Lung (tissue), 11 donors: ENCODE measurements at regions not wholly inside any gene's neighbourhood (a gene's known extent, or its start where the extent isn't known, plus 50 kb on each side); places are given as distances from the start of the nearest gene placed in this dataset.
A peak's percentile ranks its signal among the peaks of the same experiment; 100 is the strongest.

Experiments
- ATAC-seq: fragments of 200-7000 bp; cut with Tn5 transposase; one replicate; pipeline ENCODE4 v1.9.1; 2020; ENCODE audit warnings: moderate number of reproducible peaks; ENCODE audit not compliant: insufficient read depth, low FRiP score
- DNase-seq, 3 donors: peaks; one replicate each; pipeline ENCODE4 v3.0.0-alpha.2; 2013 to 2017
- H3K27ac ChIP-seq, 2 donors: one replicate each; pipeline ENCODE4 v1.5.1; 2013; ENCODE audit warnings: mild to moderate bottlenecking in 2 of 2, moderate library complexity in 2 of 2, control low read depth in 1 of 2, inconsistent platforms in 1 of 2, low read depth in 1 of 2, low read length in 1 of 2
- H3K27me3 ChIP-seq, 3 donors: one replicate each; pipeline ENCODE4 v1.5.1; 2013; ENCODE audit warnings: low read length in 2 of 3; ENCODE audit not compliant: control insufficient read depth in 3 of 3, insufficient read depth in 3 of 3
- H3K36me3 ChIP-seq, 4 donors: one replicate each; pipeline ENCODE4 v1.5.1; 2013; ENCODE audit warnings: low read length in 4 of 4, mild to moderate bottlenecking in 1 of 4, moderate library complexity in 1 of 4; ENCODE audit not compliant: control insufficient read depth in 4 of 4, insufficient read depth in 4 of 4
- H3K4me1 ChIP-seq, 5 donors: one replicate each; pipeline ENCODE4 v1.5.1; 2013; ENCODE audit warnings: low read length in 5 of 5, mild to moderate bottlenecking in 2 of 5, moderate library complexity in 1 of 5; ENCODE audit not compliant: control insufficient read depth in 5 of 5, insufficient read depth in 5 of 5
- H3K4me3 ChIP-seq: one replicate; pipeline ENCODE4 v1.5.1; 2013; ENCODE audit warnings: mild to moderate bottlenecking, control low read depth, moderate library complexity
- H3K9ac ChIP-seq, 2 donors: one replicate each; pipeline ENCODE4 v1.5.1; 2013; ENCODE audit warnings: low read length in 2 of 2, control low read depth in 1 of 2; ENCODE audit not compliant: insufficient read depth in 1 of 2
- H3K9me3 ChIP-seq, 4 donors: one replicate each; pipeline ENCODE4 v1.5.1; 2013; ENCODE audit warnings: low read length in 3 of 4, mild to moderate bottlenecking in 1 of 4, moderate library complexity in 1 of 4; ENCODE audit not compliant: control insufficient read depth in 4 of 4, insufficient read depth in 3 of 4
- WGBS, 2 donors: extraction: QIAGEN DNeasy Blood & Tissue Kit; methylation state at CpG; one replicate each; pipeline ENCODE4 v1.1.7; 2013; 5-methylcytosine and 5-hydroxymethylcytosine counted together
- TF ChIP-seq, protein P1 (sequence below): IDR thresholded peaks from 2 replicates; pipeline ENCODE4 v1.5.1; 2012; ENCODE audit warnings: mild to moderate bottlenecking; ENCODE audit errors: control extremely low read depth, extremely low read depth
- donor health status: control.
- donor health status: control.
- donor health status: Bipolar disorder and iron deficiency.
- donor health status: healthy.
- donor health status: DM: yes; HTN: yes; CAD: no.

DNA sequence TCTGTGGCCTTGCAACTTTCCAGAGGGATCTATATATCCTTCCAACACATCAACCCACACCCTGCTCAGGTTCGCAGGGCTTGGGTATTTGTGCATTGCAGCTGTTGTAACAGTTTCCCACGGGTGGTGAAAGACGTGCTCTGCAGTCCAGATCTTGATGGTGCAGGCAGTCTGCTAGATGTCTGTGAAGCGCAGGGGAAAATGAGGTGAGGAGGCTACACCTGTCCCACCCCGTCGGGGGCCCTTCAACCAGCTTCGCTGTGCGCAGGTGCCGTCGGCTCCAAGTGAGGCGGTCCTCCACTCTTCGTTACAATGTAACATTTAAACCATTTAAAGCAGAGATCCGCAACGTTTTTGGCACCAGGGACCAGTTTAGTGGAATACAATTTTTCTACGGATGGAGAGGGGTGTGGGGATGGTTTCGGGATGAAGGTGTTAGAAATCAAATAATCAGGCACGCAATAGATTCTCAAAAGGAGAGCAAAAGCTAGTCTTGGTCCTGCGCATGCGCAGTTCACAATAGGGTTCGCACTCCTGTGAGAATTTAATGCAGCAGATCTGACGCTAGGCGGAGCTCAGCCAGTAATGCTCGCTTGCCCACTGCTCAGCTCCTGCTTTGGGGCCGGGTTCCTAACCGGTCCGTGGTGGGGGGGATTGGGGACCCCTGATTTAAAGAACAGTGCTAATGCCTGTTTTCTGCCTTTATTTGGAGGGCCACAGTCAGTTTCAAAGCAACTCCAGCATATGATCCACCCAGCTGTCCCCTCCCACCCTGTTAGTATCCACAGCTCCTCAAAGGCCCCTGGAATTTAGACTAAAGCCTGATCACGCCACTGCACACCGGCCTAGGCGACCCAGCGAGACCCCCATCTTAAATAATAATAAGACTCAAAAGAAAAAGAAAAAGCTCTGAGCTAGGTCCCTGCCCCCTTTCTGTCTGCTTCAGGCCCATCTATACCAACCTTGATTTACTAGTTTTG lies 97.1 kb upstream of the SELENOP start:
- Histone ChIP-seq H3K4me1 (peaks cover 0 to 13% (median 6%) of the 10 kb centered on the region in 5 donors), H3K27me3 (peaks cover 0 to 25% (median 17%) of the 10 kb centered on the region in 3 donors), H3K9me3 (peaks cover 0 to 3% (median 0%) of the 10 kb centered on the region in 4 donors), H3K4me3 (no peak overlapping the region), H3K27ac (no peak overlapping the region), H3K36me3 (no peaks in the 10 kb centered on the region), H3K9ac (peak overlapping the region; percentile 4 to 73)
- peak; percentile 87 to 91 (median 90) for DNase-seq
- 8 to 12% methylated on average over 30 of the region's 30 CpGs for WGBS, 2 donors
- TF ChIP-seq, protein P1, sequence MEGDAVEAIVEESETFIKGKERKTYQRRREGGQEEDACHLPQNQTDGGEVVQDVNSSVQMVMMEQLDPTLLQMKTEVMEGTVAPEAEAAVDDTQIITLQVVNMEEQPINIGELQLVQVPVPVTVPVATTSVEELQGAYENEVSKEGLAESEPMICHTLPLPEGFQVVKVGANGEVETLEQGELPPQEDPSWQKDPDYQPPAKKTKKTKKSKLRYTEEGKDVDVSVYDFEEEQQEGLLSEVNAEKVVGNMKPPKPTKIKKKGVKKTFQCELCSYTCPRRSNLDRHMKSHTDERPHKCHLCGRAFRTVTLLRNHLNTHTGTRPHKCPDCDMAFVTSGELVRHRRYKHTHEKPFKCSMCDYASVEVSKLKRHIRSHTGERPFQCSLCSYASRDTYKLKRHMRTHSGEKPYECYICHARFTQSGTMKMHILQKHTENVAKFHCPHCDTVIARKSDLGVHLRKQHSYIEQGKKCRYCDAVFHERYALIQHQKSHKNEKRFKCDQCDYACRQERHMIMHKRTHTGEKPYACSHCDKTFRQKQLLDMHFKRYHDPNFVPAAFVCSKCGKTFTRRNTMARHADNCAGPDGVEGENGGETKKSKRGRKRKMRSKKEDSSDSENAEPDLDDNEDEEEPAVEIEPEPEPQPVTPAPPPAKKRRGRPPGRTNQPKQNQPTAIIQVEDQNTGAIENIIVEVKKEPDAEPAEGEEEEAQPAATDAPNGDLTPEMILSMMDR = peak; percentile 88
- ATAC-seq = peak; percentile 87

GRCh38 chr5:42908086-42908485 lies 96.4 kb upstream of the SELENOP start:
- ATAC-seq (no peak), DNase-seq (no peak)
- Histone ChIP-seq H3K9me3 (peaks cover 0 to 6% (median 0%) of the 10 kb centered on the region in 4 donors), H3K27ac (no peak overlapping the region), H3K36me3 (no peaks in the 10 kb centered on the region), H3K9ac (peak overlapping the region in 1 of 2 donors; percentile 4), H3K4me3 (no peak overlapping the region), H3K4me1 (peaks cover 0 to 13% (median 6%) of the 10 kb centered on the region in 5 donors), H3K27me3 (peaks cover 0 to 25% (median 17%) of the 10 kb centered on the region in 3 donors)
- TF ChIP-seq, protein P1 = no peak
- 39 to 49% methylated on average over 2 of the region's 2 CpGs for WGBS, 2 donors

DNA sequence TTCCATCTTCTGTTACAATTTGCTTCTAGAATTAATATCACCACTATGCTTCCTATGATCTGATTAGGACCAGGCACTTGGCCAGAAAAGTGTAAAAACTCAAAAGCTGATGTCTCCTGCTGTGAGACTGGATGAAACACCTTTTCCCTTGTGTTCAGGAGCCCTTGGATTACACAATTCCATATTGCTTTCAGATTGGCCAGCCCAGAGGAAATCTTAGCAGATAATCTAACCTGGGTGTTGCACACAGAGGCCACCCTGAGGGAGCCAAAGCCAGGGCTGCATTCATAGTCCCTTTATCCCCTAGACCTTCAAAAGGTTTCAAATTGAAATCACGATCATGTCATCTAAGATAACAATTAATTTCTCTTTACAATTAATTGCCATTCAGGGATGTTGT lies 94.1 kb upstream of the SELENOP start:
- DNase-seq = no peak
- TF ChIP-seq, protein P1 = no peak
- WGBS, 2 donors = 89 to 97% methylated on average over 1 of the region's 1 CpG
- Histone ChIP-seq H3K4me3 (no peak overlapping the region), H3K4me1 (peaks cover 0 to 13% (median 6%) of the 10 kb centered on the region in 5 donors), H3K9me3 (peaks cover 0 to 3% (median 0%) of the 10 kb centered on the region in 4 donors), H3K9ac (no peak overlapping the region), H3K27me3 (peaks cover 0 to 25% (median 17%) of the 10 kb centered on the region in 3 donors), H3K27ac (no peak overlapping the region), H3K36me3 (no peaks in the 10 kb centered on the region)
- no peak for ATAC-seq
